HG03439 (cell line): ENCODE measurements at regions not wholly inside any gene's neighbourhood (a gene's known extent, or its start where the extent isn't known, plus 50 kb on each side); places are given as distances from the start of the nearest gene placed in this dataset.

Experiments
- ATAC-seq: cut with Tn5 transposase; IDR thresholded peaks from one replicate; pipeline ENCODE4 v1.9.1; 2021; ENCODE audit warnings: mild to moderate bottlenecking, moderate library complexity; ENCODE audit not compliant: unreplicated experiment

- ATAC-seq = no peak
Observed at GRCh38 chr11:8740129-8740528, 57.5 kb downstream of the RPL27A start.

GRCh38 chr11:8744423-8744822, 61.8 kb downstream of the RPL27A start:
- ATAC-seq = no peak

- ATAC-seq = no peak
Observed at GRCh38 chr11:8745431-8746253, 63.0 kb downstream of the RPL27A start.

- ATAC-seq = no peak
Observed at GRCh38 chr11:8746331-8746974, 63.9 kb downstream of the RPL27A start.

GRCh38 chr11:8747173-8747572, 64.6 kb downstream of the RPL27A start:
- no peak for ATAC-seq

GRCh38 chr11:8748317-8748716, 65.7 kb downstream of the RPL27A start:
- ATAC-seq = no peak

GRCh38 chr11:8749202-8749601, 66.6 kb downstream of the RPL27A start:
- no peak for ATAC-seq

- no peak for ATAC-seq
Observed at GRCh38 chr11:8754241-8754640, 71.6 kb downstream of the RPL27A start.

GRCh38 chr11:8756201-8756600, 73.6 kb downstream of the RPL27A start:
- ATAC-seq = no peak

- no peak for ATAC-seq
Observed at GRCh38 chr11:8757047-8757446, 74.5 kb downstream of the RPL27A start.

- no peak for ATAC-seq
Observed at GRCh38 chr11:8757533-8757932, 74.9 kb downstream of the RPL27A start.

GRCh38 chr11:8758619-8759169, 76.1 kb downstream of the RPL27A start:
- ATAC-seq = no peak

- no peak for ATAC-seq
Observed at GRCh38 chr11:8759634-8760033, 77.0 kb downstream of the RPL27A start.

- no peak for ATAC-seq
Observed at GRCh38 chr11:8760896-8761295, 78.3 kb downstream of the RPL27A start.

- ATAC-seq = no peak
Observed at GRCh38 chr11:8763070-8763685, 80.6 kb downstream of the RPL27A start.

- no peak for ATAC-seq
Observed at GRCh38 chr11:8765294-8765693, 82.7 kb downstream of the RPL27A start.

GRCh38 chr11:8766043-8766987, 83.7 kb downstream of the RPL27A start:
- ATAC-seq = no peak

- ATAC-seq = no peak
Observed at GRCh38 chr11:8766988-8767374, 84.4 kb downstream of the RPL27A start.

- ATAC-seq = no peak
Observed at GRCh38 chr11:8767466-8768142, 85.0 kb downstream of the RPL27A start.
